IMR-90 (cell line): ENCODE measurements at regions not wholly inside any gene's neighbourhood (a gene's known extent, or its start where the extent isn't known, plus 50 kb on each side); places are given as distances from the start of the nearest gene placed in this dataset.

ENCODE experiments used
- ATAC-seq: fragments of 200-7000 bp; cut with Tn5 transposase; 2 replicates; pipeline ENCODE4 v1.9.1; 2020; ENCODE audit warnings: low read depth, mild to moderate bottlenecking, moderate library complexity
- BruUV-seq: library from RNA; stranded (reverse); fragments of 400-500 nt; replicated peaks from 2 replicates; lab custom pipeline; 2021; lab: Mats Ljungman, UMichigan
- CTCF ChIA-PET: fragments of 300-600 bp; formaldehyde crosslinking; extraction: SDS; loops from one replicate; lab custom pipeline; 2021; ENCODE audit warnings: antibody characterized with exemption; lab: Yijun Ruan, JAX
- POLR2A ChIA-PET: fragments of 300-600 bp; sonication (Branson Sonifier 250); formaldehyde crosslinking; loops from one replicate; lab custom pipeline; 2022; ENCODE audit warnings: antibody characterized with exemption; ENCODE audit not compliant: unreplicated experiment; lab: Charles Lee
- DNase-seq: peaks from one replicate; pipeline ENCODE4 v3.0.0; 2013
- H2AFZ ChIP-seq: replicated peaks from 2 replicates; pipeline ENCODE3; 2013; ENCODE audit warnings: low read length, mild to moderate bottlenecking; ENCODE audit not compliant: poor library complexity
- H2AK5ac ChIP-seq: 2 replicates; pipeline ENCODE4 v1.6.1; 2013; ENCODE audit warnings: low read depth, low read length, inconsistent platforms
- H2AK9ac ChIP-seq: replicated peaks from 2 replicates; pipeline ENCODE3; 2013; ENCODE audit warnings: mild to moderate bottlenecking, low read depth, low read length, moderate library complexity; ENCODE audit not compliant: poor library complexity
- H2BK120ac ChIP-seq: 2 replicates; pipeline ENCODE4 v1.6.1; 2013; ENCODE audit warnings: low read depth, low read length, inconsistent platforms
- H2BK15ac ChIP-seq: 3 replicates; pipeline ENCODE4 v1.6.1; 2013; ENCODE audit warnings: low read depth, low read length, inconsistent platforms
- H2BK20ac ChIP-seq: 2 replicates; pipeline ENCODE4 v1.6.1; 2013; ENCODE audit warnings: low read depth, mild to moderate bottlenecking, inconsistent platforms, low read length, moderate library complexity
- H2BK5ac ChIP-seq: 2 replicates; pipeline ENCODE4 v1.6.1; 2013; ENCODE audit warnings: mild to moderate bottlenecking, low read depth, low read length, inconsistent platforms; ENCODE audit not compliant: poor library complexity, severe bottlenecking
- H3K14ac ChIP-seq: replicated peaks from 2 replicates; pipeline ENCODE4 v1.6.1; 2013; ENCODE audit warnings: low read depth, low read length, inconsistent platforms
- H3K18ac ChIP-seq: 2 replicates; pipeline ENCODE4 v1.6.1; 2013; ENCODE audit warnings: low read depth, low read length, control low read depth
- H3K23ac ChIP-seq: 2 replicates; pipeline ENCODE4 v1.6.1; 2013; ENCODE audit warnings: low read depth, low read length, inconsistent platforms
- H3K27ac ChIP-seq: 2 replicates; pipeline ENCODE4 v1.5.1; 2013; ENCODE audit warnings: mild to moderate bottlenecking, control low read depth, low read length; ENCODE audit not compliant: insufficient read depth
- H3K27me3 ChIP-seq: 2 replicates; pipeline ENCODE4 v1.6.1; 2013; ENCODE audit warnings: low read length; ENCODE audit not compliant: control insufficient read depth, insufficient read depth
- H3K36me3 ChIP-seq: 2 replicates; pipeline ENCODE4 v1.6.1; 2013; ENCODE audit warnings: low read length, mixed read lengths; ENCODE audit not compliant: control insufficient read depth, insufficient read depth
- H3K4ac ChIP-seq: 2 replicates; pipeline ENCODE4 v1.6.1; 2013; ENCODE audit warnings: low read depth, low read length, inconsistent platforms
- H3K4me1 ChIP-seq: 2 replicates; pipeline ENCODE4 v1.6.1; 2013; ENCODE audit warnings: low read length, mixed read lengths; ENCODE audit not compliant: control insufficient read depth, insufficient read depth
- H3K4me2 ChIP-seq: 2 replicates; pipeline ENCODE4 v1.6.1; 2013; ENCODE audit warnings: low read depth, mild to moderate bottlenecking, control low read depth, low read length, moderate library complexity
- H3K4me3 ChIP-seq: 2 replicates; pipeline ENCODE4 v1.5.1; 2013; ENCODE audit warnings: low read depth, mild to moderate bottlenecking, control low read depth, low read length, moderate library complexity; ENCODE audit not compliant: insufficient read depth
- H3K56ac ChIP-seq: 2 replicates; pipeline ENCODE4 v1.6.1; 2013; ENCODE audit warnings: low read length, inconsistent platforms; ENCODE audit not compliant: insufficient read depth; ENCODE audit errors: extremely low read depth
- H3K79me1 ChIP-seq, 2 experiments: 2 replicates each; pipeline ENCODE4 v1.6.1; 2013; ENCODE audit warnings: low read length in 2 of 2, inconsistent platforms in 1 of 2, low read depth in 1 of 2
- H3K9ac ChIP-seq: 2 replicates; pipeline ENCODE4 v1.6.1; 2013; ENCODE audit warnings: low read depth, low read length, control low read depth
- H3K9me1 ChIP-seq: 2 replicates; pipeline ENCODE4 v1.6.1; 2013; ENCODE audit warnings: low read length, inconsistent platforms; ENCODE audit not compliant: insufficient read depth
- H3K9me3 ChIP-seq: 2 replicates; pipeline ENCODE4 v1.6.1; 2013; ENCODE audit warnings: low read length; ENCODE audit not compliant: control insufficient read depth, insufficient read depth
- H4K20me1 ChIP-seq: 2 replicates; pipeline ENCODE4 v1.6.1; 2013; ENCODE audit warnings: low read length, inconsistent platforms; ENCODE audit not compliant: insufficient read depth
- H4K5ac ChIP-seq: 2 replicates; pipeline ENCODE4 v1.6.1; 2013; ENCODE audit warnings: mild to moderate bottlenecking, low read depth, low read length, control low read depth
- H4K8ac ChIP-seq, 2 experiments: 2 replicates each; pipeline ENCODE4 v1.6.1; 2013; ENCODE audit warnings: low read depth in 2 of 2, low read length in 2 of 2, control low read depth in 1 of 2, inconsistent platforms in 1 of 2
- H4K91ac ChIP-seq: 2 replicates; pipeline ENCODE4 v1.6.1; 2013; ENCODE audit warnings: low read depth, low read length, inconsistent platforms; ENCODE audit not compliant: insufficient read depth
- BHLHE40 ChIP-seq: fragments of 150-350 bp; IDR thresholded peaks from 2 replicates; pipeline ENCODE4 v1.6.1; 2016; ENCODE audit warnings: mild to moderate bottlenecking, low read depth, low read length
- CEBPB ChIP-seq: IDR thresholded peaks from 2 replicates; pipeline ENCODE4 v1.6.1; 2012; ENCODE audit warnings: low read depth, low read length, improper control_type of control experiment
- MAFK ChIP-seq: IDR thresholded peaks from 2 replicates; pipeline ENCODE4 v1.6.1; 2012; ENCODE audit warnings: low read depth, low read length, improper control_type of control experiment
- MAZ ChIP-seq: IDR thresholded peaks from 2 replicates; pipeline ENCODE4 v1.6.1; 2012; ENCODE audit warnings: low read depth, mild to moderate bottlenecking, low read length, improper control_type of control experiment, moderate library complexity, borderline replicate concordance
- MXI1 ChIP-seq: IDR thresholded peaks from 2 replicates; pipeline ENCODE4 v1.6.1; 2012; ENCODE audit warnings: low read depth, mild to moderate bottlenecking, low read length, moderate library complexity, borderline replicate concordance
- NFE2L2 ChIP-seq: fragments of 150-350 bp; IDR thresholded peaks from 2 replicates; pipeline ENCODE4 v1.6.1; 2016; ENCODE audit warnings: low read depth, mild to moderate bottlenecking, low read length
- POLR2A ChIP-seq: IDR thresholded peaks from 2 replicates; pipeline ENCODE4 v1.6.1; 2012; ENCODE audit warnings: mild to moderate bottlenecking, low read depth, low read length
- RAD21 ChIP-seq: IDR thresholded peaks from 2 replicates; pipeline ENCODE4 v1.6.1; 2012; ENCODE audit warnings: low read length, improper control_type of control experiment
- RCOR1 ChIP-seq: IDR thresholded peaks from 2 replicates; pipeline ENCODE4 v1.6.1; 2012; ENCODE audit warnings: mild to moderate bottlenecking, low read length, improper control_type of control experiment; ENCODE audit not compliant: insufficient replicate concordance
- SMC3 ChIP-seq: fragments of 150-350 bp; IDR thresholded peaks from 2 replicates; pipeline ENCODE4 v1.6.1; 2016; ENCODE audit warnings: low read depth, mild to moderate bottlenecking, antibody characterized with exemption, low read length, moderate library complexity
- USF2 ChIP-seq: fragments of 150-350 bp; IDR thresholded peaks from 2 replicates; pipeline ENCODE4 v1.6.1; 2017; ENCODE audit warnings: mild to moderate bottlenecking, antibody characterized with exemption, low read length, low read depth
- WGBS, 2 experiments: methylation state at CpG; one replicate each; pipeline versions ENCODE4 v1.1.5 to v1.1.7; 2013; ENCODE audit warnings: missing lambda C conversion rate in 2 of 2; ENCODE audit not compliant: insufficient read length in 1 of 2; ENCODE audit errors: extremely low coverage in 2 of 2; 5-methylcytosine and 5-hydroxymethylcytosine counted together
- dilution Hi-C: fragments of 300-500 bp; cut with HindIII; formaldehyde crosslinking; loops from one replicate; pipeline ENCODE4 v1.14.3; 2018; ENCODE audit warnings: low sequenced_read_pairs; ENCODE audit not compliant: unreplicated experiment
- in situ Hi-C: fragments of 300-500 bp; cut with MboI; formaldehyde crosslinking; loops from 3 replicates; pipeline ENCODE4 v1.14.3; 2019; ENCODE audit warnings: low sequenced_read_pairs, inconsistent platforms, mixed read lengths
- intact Hi-C: fragments of 100-400 bp; cut with micrococcal nuclease; formaldehyde crosslinking; loops from 2 replicates; pipeline ENCODE4 v1.10.0; 2022
- TF ChIP-seq, protein P1 (sequence below): fragments of 150-350 bp; IDR thresholded peaks from 2 replicates; pipeline ENCODE4 v1.6.1; 2016; ENCODE audit warnings: low read depth, mild to moderate bottlenecking, low read length, moderate library complexity, borderline replicate concordance

GRCh38 chr5:91645347-91645746, 262.2 kb upstream of the ARRDC3 start:
- ChIA-PET CTCF (no interaction called here), POLR2A (no interaction called here)
- no peak overlapping the region for H2AK9ac ChIP-seq
- no peaks in the 10 kb centered on the region for H3K79me1 ChIP-seq
- DNase-seq (no peak), ATAC-seq (no peak)
- dilution Hi-C loops (no loop called here), intact Hi-C loops (no loop called here), in situ Hi-C loops (no loop called here)
- H3K14ac ChIP-seq = no peak overlapping the region
- no peak overlapping the region for H3K4ac ChIP-seq
- H3K27me3 ChIP-seq = no peaks in the 10 kb centered on the region
- H2BK120ac ChIP-seq = no peak overlapping the region
- no CpG with 5 or more reads among the region's 4 CpGs for WGBS, 2 experiments
- H4K91ac ChIP-seq = no peak overlapping the region
- H3K9ac ChIP-seq = no peak overlapping the region
- no peaks in the 10 kb centered on the region for H3K9me3 ChIP-seq
- no peak overlapping the region for H3K23ac ChIP-seq
- H2BK20ac ChIP-seq = no peak overlapping the region
- H2BK5ac ChIP-seq = no peak overlapping the region
- no peak overlapping the region for H3K18ac ChIP-seq
- no peak overlapping the region for H3K27ac ChIP-seq
- no peaks in the 10 kb centered on the region for H3K9me1 ChIP-seq
- no peak overlapping the region for H2AFZ ChIP-seq
- no peak overlapping the region for H2AK5ac ChIP-seq
- H3K36me3 ChIP-seq = no peaks in the 10 kb centered on the region
- H4K8ac ChIP-seq = no peak overlapping the region
- no peak overlapping the region for H2BK15ac ChIP-seq
- H3K4me1 ChIP-seq = no peaks in the 10 kb centered on the region
- H4K5ac ChIP-seq = no peak overlapping the region
- no peak overlapping the region for H3K4me3 ChIP-seq
- BruUV-seq = no TSS peak
- no peak overlapping the region for H3K4me2 ChIP-seq
- no peak for TF ChIP-seq BHLHE40
- TF ChIP-seq MXI1 = no peak
- TF ChIP-seq, protein P1, sequence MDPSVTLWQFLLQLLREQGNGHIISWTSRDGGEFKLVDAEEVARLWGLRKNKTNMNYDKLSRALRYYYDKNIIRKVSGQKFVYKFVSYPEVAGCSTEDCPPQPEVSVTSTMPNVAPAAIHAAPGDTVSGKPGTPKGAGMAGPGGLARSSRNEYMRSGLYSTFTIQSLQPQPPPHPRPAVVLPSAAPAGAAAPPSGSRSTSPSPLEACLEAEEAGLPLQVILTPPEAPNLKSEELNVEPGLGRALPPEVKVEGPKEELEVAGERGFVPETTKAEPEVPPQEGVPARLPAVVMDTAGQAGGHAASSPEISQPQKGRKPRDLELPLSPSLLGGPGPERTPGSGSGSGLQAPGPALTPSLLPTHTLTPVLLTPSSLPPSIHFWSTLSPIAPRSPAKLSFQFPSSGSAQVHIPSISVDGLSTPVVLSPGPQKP = no peak
- no peak for TF ChIP-seq MAFK
- no peak for TF ChIP-seq RCOR1
- no peak for TF ChIP-seq SMC3
- TF ChIP-seq RAD21 = no peak
- TF ChIP-seq NFE2L2 = no peak
- TF ChIP-seq USF2 = no peak
- no peak for TF ChIP-seq POLR2A
- TF ChIP-seq CEBPB = no peak
- TF ChIP-seq MAZ = no peak
- H3K56ac ChIP-seq = no peak overlapping the region
- H4K20me1 ChIP-seq = no peaks in the 10 kb centered on the region
